GM19043 (cell line): ENCODE measurements at regions not wholly inside any gene's neighbourhood (a gene's known extent, or its start where the extent isn't known, plus 50 kb on each side); places are given as distances from the start of the nearest gene placed in this dataset.

Experiments used
- ATAC-seq: cut with Tn5 transposase; IDR thresholded peaks from one replicate; pipeline ENCODE4 v1.9.1; 2021; ENCODE audit warnings: low read depth; ENCODE audit not compliant: unreplicated experiment

GRCh38 chr10:9965341-9965740, 1052.3 kb upstream of the CELF2 start:
- ATAC-seq, result no peak

- ATAC-seq, result no peak
Measured at GRCh38 chr10:9986786-9987185, 1030.9 kb upstream of the CELF2 start.

- ATAC-seq, result no peak
Measured at GRCh38 chr10:9987197-9987596, 1030.5 kb upstream of the CELF2 start.

GRCh38 chr10:9992661-9993060, 1025.0 kb upstream of the CELF2 start:
- no peak for ATAC-seq

GRCh38 chr10:9994131-9994530, 1023.5 kb upstream of the CELF2 start:
- ATAC-seq, result no peak

GRCh38 chr10:9999627-10000026, 1018.0 kb upstream of the CELF2 start:
- ATAC-seq, result no peak

GRCh38 chr10:10007957-10008356, 1009.7 kb upstream of the CELF2 start:
- ATAC-seq, result no peak

- no peak for ATAC-seq
Measured at GRCh38 chr10:10010397-10010796, 1007.3 kb upstream of the CELF2 start.

GRCh38 chr10:10014846-10015245, 1002.8 kb upstream of the CELF2 start:
- ATAC-seq, result no peak

- ATAC-seq, result no peak
Measured at GRCh38 chr10:10017716-10018115, 1000.0 kb upstream of the CELF2 start.

GRCh38 chr10:10020945-10021344, 996.7 kb upstream of the CELF2 start:
- no peak for ATAC-seq

GRCh38 chr10:10032991-10033390, 984.7 kb upstream of the CELF2 start:
- ATAC-seq, result no peak

- no peak for ATAC-seq
Measured at GRCh38 chr10:10038348-10038747, 979.3 kb upstream of the CELF2 start.

GRCh38 chr10:10039595-10039994, 978.1 kb upstream of the CELF2 start:
- no peak for ATAC-seq

GRCh38 chr10:10043083-10043482, 974.6 kb upstream of the CELF2 start:
- ATAC-seq, result no peak

- ATAC-seq, result no peak
Measured at GRCh38 chr10:10044922-10045764, 972.5 kb upstream of the CELF2 start.

GRCh38 chr10:10045765-10046028, 972.0 kb upstream of the CELF2 start:
- no peak for ATAC-seq

- no peak for ATAC-seq
Measured at GRCh38 chr10:10047426-10047825, 970.2 kb upstream of the CELF2 start.

GRCh38 chr10:10053051-10053450, 964.6 kb upstream of the CELF2 start:
- ATAC-seq, result no peak

GRCh38 chr10:10054466-10054865, 963.2 kb upstream of the CELF2 start:
- ATAC-seq, result no peak

GRCh38 chr10:10055656-10056442, 961.8 kb upstream of the CELF2 start:
- ATAC-seq, result no peak

GRCh38 chr10:10056961-10057360, 960.7 kb upstream of the CELF2 start:
- no peak for ATAC-seq
